Erythroblast (primary cell): ENCODE measurements at regions not wholly inside any gene's neighbourhood (a gene's known extent, or its start where the extent isn't known, plus 50 kb on each side); places are given as distances from the start of the nearest gene placed in this dataset.

Experiments used
- GATA1 ChIP-seq: IDR thresholded peaks from 2 replicates; pipeline ENCODE4 v1.6.1; 2011; ENCODE audit warnings: low read depth, mild to moderate bottlenecking, control low read depth, low read length, moderate library complexity
- POLR2A ChIP-seq: IDR thresholded peaks from 2 replicates; pipeline ENCODE4 v1.6.1; 2011; ENCODE audit warnings: mild to moderate bottlenecking, low read length

- TF ChIP-seq POLR2A, result no peak
- TF ChIP-seq GATA1, result no peak
Observed at GRCh38 chr2:104944495-104944894, 90.6 kb downstream of the POU3F3 start.
